Hematopoietic multipotent progenitor cell treated with erythropoietin and hydrocortisone succinate and interleukin-3 and kit ligand, for 4 days (in vitro differentiated cells): ENCODE measurements at regions not wholly inside any gene's neighbourhood (a gene's known extent, or its start where the extent isn't known, plus 50 kb on each side); places are given as distances from the start of the nearest gene placed in this dataset.
A peak's percentile ranks its signal among the peaks of the same experiment; 100 is the strongest.
"Not testable (repeated sequence)": the region's sequence is repeated elsewhere in the genome, so short reads cannot be mapped to it uniquely, and the experiment has no call there.

ENCODE experiments used
- DNase-seq: peaks from one replicate; pipeline ENCODE4 v3.0.0-alpha.2; 2015

- DNase-seq, result no peak
Measured at GRCh38 chr10:4434105-4434504, 391.9 kb upstream of the AKR1E2 start.

DNA sequence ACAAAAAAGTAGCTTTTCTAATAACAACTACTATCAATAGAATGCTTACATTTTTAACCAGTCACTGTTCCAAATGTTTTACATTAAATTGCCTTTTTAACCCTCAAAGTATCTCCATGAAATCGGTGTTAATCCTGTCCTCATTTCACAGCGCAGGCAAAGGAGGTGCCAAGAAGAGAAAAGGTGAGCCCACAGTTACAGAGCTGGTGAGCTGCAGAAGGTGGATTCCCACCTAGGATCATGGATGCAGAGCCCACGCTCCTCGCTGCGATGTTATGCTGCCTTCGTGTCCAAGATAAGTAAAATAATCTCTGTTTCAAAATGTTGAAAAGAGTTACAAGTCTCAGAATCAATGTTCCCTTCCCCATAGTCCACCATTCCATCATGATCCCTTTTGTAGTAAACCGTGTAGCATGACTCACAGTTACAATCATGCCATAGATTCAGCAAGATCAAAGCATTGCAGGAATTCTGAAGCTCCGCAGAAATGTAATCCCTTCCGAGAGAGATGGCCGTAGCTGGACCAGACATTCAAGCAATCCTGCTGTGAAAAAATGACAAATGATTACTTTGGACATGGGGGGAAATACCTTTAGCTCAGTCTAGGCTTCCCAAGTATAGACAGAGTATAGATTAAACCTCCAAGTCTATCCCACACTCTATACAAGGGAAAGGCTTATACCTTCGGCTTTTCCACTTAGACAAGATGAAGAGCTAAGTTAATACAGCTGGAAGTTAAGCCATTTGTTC lies 394.7 kb upstream of the AKR1E2 start:
- DNase-seq, result no peak

GRCh38 chr10:4429571-4429970 lies 396.4 kb upstream of the AKR1E2 start:
- no peak for DNase-seq

GRCh38 chr10:4427532-4427931 lies 398.5 kb upstream of the AKR1E2 start:
- no peak for DNase-seq

GRCh38 chr10:4426866-4427265 lies 399.1 kb upstream of the AKR1E2 start:
- no peak for DNase-seq

DNA sequence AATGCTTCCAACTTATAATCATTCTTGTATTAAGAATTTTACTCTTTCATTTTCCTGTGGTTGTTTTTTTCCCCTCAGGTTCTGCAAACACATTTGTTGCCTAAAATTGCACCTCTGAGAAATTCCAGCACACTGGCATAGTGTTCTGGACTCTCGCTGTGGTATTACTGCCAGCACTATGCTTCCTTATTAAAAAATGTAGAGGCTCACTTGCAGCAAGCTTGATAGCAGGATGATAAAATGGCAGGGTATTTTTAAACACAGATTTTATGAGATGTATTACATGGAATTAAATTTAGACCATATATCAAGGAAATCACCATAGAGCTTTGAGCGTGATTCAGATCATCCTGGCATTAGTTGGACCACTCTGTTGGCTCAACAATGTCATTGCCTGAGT lies 416.7 kb upstream of the AKR1E2 start:
- DNase-seq, result no peak

GRCh38 chr10:4407783-4408182 lies 418.2 kb upstream of the AKR1E2 start:
- DNase-seq, result peak; percentile 62

DNA sequence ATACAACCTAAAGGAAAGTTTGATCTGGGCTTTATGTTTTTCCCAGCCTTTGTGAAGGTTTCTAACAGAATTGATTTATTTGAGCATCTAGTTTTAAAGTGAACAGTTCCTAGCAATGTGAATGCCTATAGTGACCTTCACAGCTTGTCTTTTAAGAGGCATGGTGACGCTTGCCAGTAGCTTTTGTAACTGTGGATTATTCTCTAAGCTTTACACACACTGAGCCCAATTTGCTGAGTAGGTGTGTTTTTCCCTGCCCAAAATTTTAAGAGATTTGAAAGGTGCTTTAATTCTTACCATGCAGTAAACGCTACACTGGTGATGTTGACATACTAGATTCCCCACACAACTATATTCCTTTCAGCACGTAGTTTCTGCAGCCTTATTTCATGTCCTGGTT lies 420.2 kb upstream of the AKR1E2 start:
- DNase-seq, result no peak

DNA sequence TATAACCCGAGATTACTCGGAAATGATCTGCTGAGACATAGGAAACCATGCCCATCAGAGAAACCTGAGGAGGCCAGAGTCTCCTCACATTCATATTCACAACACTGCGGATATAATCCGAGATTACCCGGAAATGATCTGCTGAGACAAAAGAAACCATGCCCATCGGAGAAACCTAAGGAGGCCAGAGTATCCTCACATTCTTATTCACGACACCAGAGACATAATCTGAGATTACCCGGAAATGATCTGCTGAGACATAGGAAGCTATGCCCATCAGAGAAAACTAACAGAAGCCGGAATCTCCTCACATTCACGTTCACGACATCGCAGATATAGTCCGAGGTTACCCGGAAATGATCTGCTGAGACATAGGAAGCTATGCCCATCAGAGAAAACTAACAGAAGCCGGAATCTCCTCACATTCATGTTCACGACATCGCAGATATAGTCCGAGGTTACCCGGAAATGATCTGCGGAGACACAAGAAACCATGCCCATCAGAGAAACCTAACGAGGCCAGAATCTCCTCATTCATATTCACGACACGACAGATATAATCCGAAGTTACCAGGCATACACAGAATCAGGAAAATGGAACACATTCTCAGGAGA lies 422.3 kb upstream of the AKR1E2 start:
- DNase-seq, result no peak

DNA sequence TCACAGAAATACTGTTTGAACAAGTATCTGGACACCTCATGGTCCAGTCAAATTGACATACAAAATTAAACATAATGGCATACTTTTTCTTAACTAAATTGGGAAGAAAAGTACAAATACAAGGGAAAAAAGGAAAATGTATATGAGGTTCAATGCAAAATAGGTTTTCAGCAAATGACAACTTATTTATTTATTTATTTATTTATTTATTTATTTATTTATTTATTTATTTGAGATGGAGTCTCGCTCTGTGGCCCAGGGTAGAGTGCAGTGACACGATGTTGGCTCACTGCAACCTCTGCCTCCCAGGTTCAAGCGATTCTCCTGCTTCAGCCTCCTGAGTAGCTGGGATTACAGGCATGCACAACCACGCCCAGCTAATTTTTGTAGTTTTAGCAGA lies 424.9 kb upstream of the AKR1E2 start:
- DNase-seq, result not testable (repeated sequence)

DNA sequence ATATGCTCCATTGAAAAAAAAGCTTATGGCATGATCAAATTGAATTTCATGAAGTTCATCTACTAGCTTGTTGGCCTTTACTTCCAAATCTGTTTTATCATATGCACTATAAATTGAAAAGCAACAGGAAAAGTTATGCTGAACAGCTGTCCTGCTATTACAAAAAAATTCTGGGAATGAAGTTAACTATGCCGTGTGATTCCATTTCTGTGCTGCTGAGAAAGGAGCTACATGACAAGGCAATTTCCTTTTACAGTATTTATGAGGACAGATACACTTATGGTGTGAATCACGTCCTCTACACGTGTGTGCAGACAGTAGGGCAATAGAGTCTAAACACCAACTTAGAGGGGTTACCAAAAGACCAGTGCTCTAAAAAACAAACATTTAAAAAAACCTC lies 426.5 kb upstream of the AKR1E2 start:
- DNase-seq, result no peak

- no peak for DNase-seq
Measured at GRCh38 chr10:4398602-4399001, 427.4 kb upstream of the AKR1E2 start.

GRCh38 chr10:4397337-4397736 lies 428.7 kb upstream of the AKR1E2 start:
- no peak for DNase-seq

DNA sequence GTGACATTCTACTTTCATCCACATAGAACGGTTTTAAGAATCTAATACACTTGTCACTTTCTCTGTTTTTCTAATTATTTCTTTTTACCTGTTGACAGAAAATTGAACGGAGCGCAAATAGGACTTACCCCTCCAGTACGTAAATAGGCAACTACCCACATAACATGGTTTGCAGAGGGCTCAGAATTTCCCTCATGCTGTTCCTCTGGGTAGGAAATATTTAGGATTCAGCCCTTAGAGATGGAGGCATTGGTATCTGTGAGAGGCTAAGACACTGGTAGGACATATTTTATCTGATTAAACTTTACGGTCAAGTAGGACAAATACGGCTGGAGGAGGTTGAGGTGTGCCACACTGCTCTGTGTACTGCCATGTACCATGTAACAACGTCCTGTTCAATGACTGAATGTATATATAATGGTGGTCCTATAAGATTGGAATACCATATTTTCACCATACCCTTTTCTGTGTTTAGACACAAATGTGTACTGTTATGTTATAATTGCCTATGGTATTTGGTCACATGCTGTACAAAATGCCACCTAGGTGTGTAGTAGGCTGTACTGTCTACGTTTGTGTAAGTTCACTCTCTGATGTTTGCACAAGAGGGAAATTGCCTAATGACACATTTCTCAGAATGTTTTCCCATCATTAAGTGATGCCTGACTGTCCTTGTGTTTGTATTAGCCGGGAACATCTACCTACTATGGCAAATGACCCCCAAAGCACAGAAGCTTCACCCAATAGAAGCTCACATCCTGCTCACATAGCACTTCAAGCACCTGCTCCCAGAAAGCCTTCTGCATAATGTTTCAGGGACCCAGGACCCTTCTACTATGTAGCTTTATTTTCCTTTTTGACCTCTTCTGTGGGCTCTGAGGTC lies 429.4 kb upstream of the AKR1E2 start:
- DNase-seq, result no peak

GRCh38 chr10:4395731-4396130 lies 430.3 kb upstream of the AKR1E2 start:
- no peak for DNase-seq

- DNase-seq, result not testable (repeated sequence)
Measured at GRCh38 chr10:4394455-4394854, 431.6 kb upstream of the AKR1E2 start.

DNA sequence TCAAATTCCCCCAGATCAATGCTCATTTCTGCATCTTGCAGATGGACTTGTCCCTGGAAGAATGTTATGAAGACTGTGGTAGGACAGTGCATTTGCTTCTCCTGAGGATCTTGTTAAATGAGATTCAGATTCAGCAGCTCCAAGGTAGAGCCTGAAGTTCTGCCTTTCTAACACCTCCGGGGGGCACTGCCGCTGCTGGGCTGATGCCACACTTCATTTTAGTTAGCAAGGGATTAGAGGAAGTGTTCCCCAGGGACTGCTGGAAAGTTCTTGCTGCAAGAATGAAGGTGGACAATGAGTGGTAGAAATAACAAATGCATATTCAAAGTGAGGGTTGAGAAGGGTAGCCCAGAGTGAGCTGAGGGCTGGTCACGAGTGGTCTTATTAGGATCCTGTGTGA lies 434.3 kb upstream of the AKR1E2 start:
- peak; percentile 3 for DNase-seq

GRCh38 chr10:4390219-4390618 lies 435.8 kb upstream of the AKR1E2 start:
- DNase-seq, result no peak

GRCh38 chr10:4385231-4385870 lies 440.7 kb upstream of the AKR1E2 start:
- no peak for DNase-seq

DNA sequence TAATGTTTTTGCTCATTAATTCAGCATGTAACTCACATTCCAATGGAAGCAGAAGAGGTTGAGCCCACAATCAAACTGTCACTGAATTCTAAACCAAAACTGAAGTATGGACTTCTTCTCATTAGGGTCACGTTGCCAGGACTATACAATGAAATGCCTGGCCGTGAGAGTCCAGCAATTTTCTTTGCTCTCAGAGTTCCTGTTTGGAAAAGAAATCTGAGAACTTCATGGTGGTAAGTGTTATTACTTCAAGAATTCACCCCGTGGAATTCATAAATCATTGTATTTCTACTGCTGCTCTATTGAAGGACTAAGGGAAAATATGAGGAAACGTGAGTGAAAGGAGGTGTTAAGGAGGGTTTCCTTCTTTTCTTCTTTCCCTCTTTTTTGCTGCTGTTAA lies 441.8 kb upstream of the AKR1E2 start:
- DNase-seq, result no peak

- no peak for DNase-seq
Measured at GRCh38 chr10:4383651-4384098, 442.3 kb upstream of the AKR1E2 start.

- no peak for DNase-seq
Measured at GRCh38 chr10:4382811-4383210, 443.2 kb upstream of the AKR1E2 start.

- DNase-seq, result no peak
Measured at GRCh38 chr10:4373612-4374011, 452.4 kb upstream of the AKR1E2 start.
